AG09309 (cell line): ENCODE measurements at regions not wholly inside any gene's neighbourhood (a gene's known extent, or its start where the extent isn't known, plus 50 kb on each side); places are given as distances from the start of the nearest gene placed in this dataset.
"Not testable (repeated sequence)": the region's sequence is repeated elsewhere in the genome, so short reads cannot be mapped to it uniquely, and the experiment has no call there.

Experiments used
- DNase-seq: peaks from one replicate; pipeline ENCODE4 v3.0.0-alpha.2; 2010; ENCODE audit warnings: low read depth
- H3K4me3 ChIP-seq: 2 replicates; pipeline ENCODE4 v1.5.1; 2011; ENCODE audit warnings: mild to moderate bottlenecking, low read depth, low read length, moderate library complexity; ENCODE audit not compliant: control insufficient read depth
- CTCF ChIP-seq: IDR thresholded peaks from 2 replicates; pipeline ENCODE4 v1.5.1; 2011; ENCODE audit warnings: mild to moderate bottlenecking, low read depth, low read length, inconsistent platforms; ENCODE audit not compliant: insufficient read depth, control insufficient read depth; ENCODE audit errors: missing control alignments

GRCh38 chr9:31034311-31034710 lies 1350.1 kb upstream of the ACO1 start:
- no peak for DNase-seq
- no peak for TF ChIP-seq CTCF

DNA sequence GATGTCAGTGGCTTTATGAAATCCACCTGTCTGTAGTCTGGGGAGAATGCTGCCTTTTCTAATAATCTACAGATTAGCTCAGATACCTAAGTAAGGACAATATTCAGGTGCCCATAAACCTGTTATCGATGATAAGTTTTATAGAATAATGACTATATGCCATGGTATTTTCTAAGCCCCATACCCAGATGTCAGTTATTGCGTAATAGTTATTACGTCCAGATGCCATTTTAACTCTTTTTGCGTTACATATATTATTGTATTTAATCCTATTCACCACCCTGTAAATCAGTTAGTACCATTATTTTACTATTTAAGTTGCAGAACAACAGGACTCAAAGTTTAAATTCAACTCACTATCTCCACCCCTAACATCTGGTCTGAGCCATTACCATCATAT lies 1343.9 kb upstream of the ACO1 start:
- no peak overlapping the region for H3K4me3 ChIP-seq
- no peak for TF ChIP-seq CTCF
- DNase-seq: no peak

More at GRCh38 chr9:31034311-31034710, 1350.1 kb upstream of the ACO1 start:
- no peak overlapping the region for H3K4me3 ChIP-seq

- no peak overlapping the region for H3K4me3 ChIP-seq
- no peak for DNase-seq
- no peak for TF ChIP-seq CTCF
Observed at GRCh38 chr9:31045810-31046209, 1338.6 kb upstream of the ACO1 start.

- not testable (repeated sequence) for DNase-seq, H3K4me3 ChIP-seq
Observed at GRCh38 chr9:31061592-31061991, 1322.9 kb upstream of the ACO1 start.

- TF ChIP-seq CTCF: no peak
- no peak overlapping the region for H3K4me3 ChIP-seq
- DNase-seq: no peak
Observed at GRCh38 chr9:31065691-31066090, 1318.8 kb upstream of the ACO1 start.

DNA sequence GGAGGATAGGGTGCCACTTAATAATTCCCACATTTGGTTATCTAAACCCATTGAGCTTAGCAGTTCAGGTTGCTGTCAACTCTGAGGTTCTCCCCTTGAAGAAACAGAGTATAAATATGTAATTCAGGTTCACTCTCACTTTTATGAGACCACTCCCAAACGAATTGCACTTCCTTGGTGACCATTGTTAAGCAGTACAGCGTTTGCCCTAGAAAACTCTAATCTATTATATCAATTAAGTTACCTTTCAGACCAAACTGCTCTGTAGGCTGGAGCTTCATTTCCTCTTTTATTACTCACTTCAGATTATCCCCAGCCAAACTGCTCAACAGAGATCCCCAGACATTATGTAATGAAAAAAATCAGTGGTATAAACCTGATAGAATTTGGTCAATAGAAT lies 1317.0 kb upstream of the ACO1 start:
- TF ChIP-seq CTCF: no peak
- no peak for DNase-seq
- no peak overlapping the region for H3K4me3 ChIP-seq

GRCh38 chr9:31071606-31072286 lies 1312.7 kb upstream of the ACO1 start:
- no peak for DNase-seq
- no peak for TF ChIP-seq CTCF
- no peak overlapping the region for H3K4me3 ChIP-seq
